ENCODE measurements at regions not wholly inside any gene's neighbourhood (a gene's known extent, or its start where the extent isn't known, plus 50 kb on each side); places are given as distances from the start of the nearest gene placed in this dataset.
A peak's percentile ranks its signal among the peaks of the same experiment; 100 is the strongest.

DNA sequence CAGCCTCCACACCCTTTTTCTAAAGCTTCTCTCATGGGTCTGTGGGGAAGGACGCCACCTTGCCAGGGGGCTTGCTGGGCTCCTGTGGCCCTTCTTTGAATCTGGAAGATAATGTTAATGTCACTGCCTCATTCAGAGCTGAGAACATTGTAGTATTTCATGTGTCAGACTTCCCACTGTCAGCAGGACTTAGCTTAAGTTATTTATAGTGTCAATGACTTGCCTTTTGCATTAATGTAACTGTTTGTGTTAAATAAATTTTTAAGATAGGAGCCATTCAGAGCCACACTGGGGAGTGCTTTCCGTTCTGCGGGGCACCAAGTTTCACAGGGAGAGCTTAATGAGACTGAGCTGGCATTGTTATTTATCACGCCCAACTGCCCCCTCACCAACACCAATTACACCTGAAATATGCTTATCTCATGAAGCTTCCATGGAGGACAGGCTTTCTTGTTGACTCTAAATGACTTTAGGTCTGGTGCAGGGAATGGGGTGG, 226.9 kb upstream of the UBL3 start:
- no peak for DNase-seq (ENCODE audit: extremely low read depth, low read depth)
- H3K4me3 ChIP-seq (replicated peaks; ENCODE audit: low read depth, low read length), result no peak overlapping the region
- TF ChIP-seq, protein P1, sequence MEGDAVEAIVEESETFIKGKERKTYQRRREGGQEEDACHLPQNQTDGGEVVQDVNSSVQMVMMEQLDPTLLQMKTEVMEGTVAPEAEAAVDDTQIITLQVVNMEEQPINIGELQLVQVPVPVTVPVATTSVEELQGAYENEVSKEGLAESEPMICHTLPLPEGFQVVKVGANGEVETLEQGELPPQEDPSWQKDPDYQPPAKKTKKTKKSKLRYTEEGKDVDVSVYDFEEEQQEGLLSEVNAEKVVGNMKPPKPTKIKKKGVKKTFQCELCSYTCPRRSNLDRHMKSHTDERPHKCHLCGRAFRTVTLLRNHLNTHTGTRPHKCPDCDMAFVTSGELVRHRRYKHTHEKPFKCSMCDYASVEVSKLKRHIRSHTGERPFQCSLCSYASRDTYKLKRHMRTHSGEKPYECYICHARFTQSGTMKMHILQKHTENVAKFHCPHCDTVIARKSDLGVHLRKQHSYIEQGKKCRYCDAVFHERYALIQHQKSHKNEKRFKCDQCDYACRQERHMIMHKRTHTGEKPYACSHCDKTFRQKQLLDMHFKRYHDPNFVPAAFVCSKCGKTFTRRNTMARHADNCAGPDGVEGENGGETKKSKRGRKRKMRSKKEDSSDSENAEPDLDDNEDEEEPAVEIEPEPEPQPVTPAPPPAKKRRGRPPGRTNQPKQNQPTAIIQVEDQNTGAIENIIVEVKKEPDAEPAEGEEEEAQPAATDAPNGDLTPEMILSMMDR (IDR thresholded peaks at IDR 0.05; ENCODE audit: low read depth, low read length, missing control alignments), result no peak

DNA sequence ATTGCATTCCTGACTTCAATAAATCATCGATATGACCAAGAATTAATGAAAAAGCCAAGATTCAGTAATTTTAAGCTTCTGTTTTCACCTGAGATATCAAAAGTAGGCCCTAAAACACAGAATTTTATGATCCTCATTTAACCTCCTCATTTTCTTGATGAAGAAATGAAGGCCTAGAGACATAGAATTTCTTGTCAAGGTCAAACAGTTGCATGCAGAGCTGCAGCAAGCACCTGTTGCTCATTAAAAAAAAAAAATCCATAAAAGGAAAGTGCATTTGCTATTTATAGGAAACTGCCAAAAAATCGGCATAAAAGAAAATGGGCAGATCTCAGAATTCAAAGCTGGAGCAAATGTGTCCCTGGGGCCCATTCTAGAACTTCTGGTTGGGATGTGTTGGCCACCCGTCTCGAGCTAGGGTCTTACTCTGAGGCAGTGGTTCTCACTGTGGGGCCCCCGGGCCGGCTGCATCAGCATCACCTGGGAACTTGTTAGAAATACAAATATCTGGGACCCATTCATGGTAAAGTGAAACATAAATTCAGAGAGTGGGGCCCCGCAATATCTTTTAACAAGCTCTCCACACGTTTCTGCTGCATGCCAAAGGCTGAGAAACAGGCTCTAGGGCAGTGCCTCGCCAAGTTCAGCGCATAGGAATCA, 224.7 kb upstream of the UBL3 start:
- DNase-seq (ENCODE audit: extremely low read depth, low read depth), result no peak
- TF ChIP-seq, protein P1 (IDR thresholded peaks at IDR 0.05; ENCODE audit: low read depth, low read length, missing control alignments), result no peak

GRCh38 chr13:30074431-30074830, 224.0 kb upstream of the UBL3 start:
- TF ChIP-seq, protein P1 (IDR thresholded peaks at IDR 0.05; ENCODE audit: low read depth, low read length, missing control alignments), result no peak
- DNase-seq (ENCODE audit: extremely low read depth, low read depth), result peak; percentile 4
- no peak overlapping the region for H3K4me3 ChIP-seq (replicated peaks; ENCODE audit: low read depth, low read length)

More for the DNA sequence above, 224.7 kb upstream of the UBL3 start:
- H3K4me3 ChIP-seq (replicated peaks; ENCODE audit: low read depth, low read length), result no peak overlapping the region

- H3K4me3 ChIP-seq (replicated peaks; ENCODE audit: low read depth, low read length), result no peak overlapping the region
- no peak for DNase-seq (ENCODE audit: extremely low read depth, low read depth)
- TF ChIP-seq, protein P1 (IDR thresholded peaks at IDR 0.05; ENCODE audit: low read depth, low read length, missing control alignments), result no peak
Observed at GRCh38 chr13:30072818-30073186, 222.4 kb upstream of the UBL3 start.

- no peak overlapping the region for H3K4me3 ChIP-seq (replicated peaks; ENCODE audit: low read depth, low read length)
- TF ChIP-seq, protein P1 (IDR thresholded peaks at IDR 0.05; ENCODE audit: low read depth, low read length, missing control alignments), result no peak
- DNase-seq (ENCODE audit: extremely low read depth, low read depth), result no peak
Observed at GRCh38 chr13:30071969-30072817, 221.8 kb upstream of the UBL3 start.

GRCh38 chr13:30065181-30065580, 214.8 kb upstream of the UBL3 start:
- DNase-seq (ENCODE audit: extremely low read depth, low read depth), result no peak
- H3K4me3 ChIP-seq (replicated peaks; ENCODE audit: low read depth, low read length), result no peak overlapping the region
- TF ChIP-seq, protein P1 (IDR thresholded peaks at IDR 0.05; ENCODE audit: low read depth, low read length, missing control alignments), result no peak

Measured in HFF-Myc (cell line).